Endothelial cell of umbilical vein (primary cell): ENCODE measurements at regions not wholly inside any gene's neighbourhood (a gene's known extent, or its start where the extent isn't known, plus 50 kb on each side); places are given as distances from the start of the nearest gene placed in this dataset.

Experiments
- BruUV-seq: library from RNA; stranded (reverse); fragments of 400-500 nt; replicated peaks from 2 replicates; lab custom pipeline; 2021; lab: Mats Ljungman, UMichigan
- CTCF ChIA-PET: fragments of 300-600, 350-600 bp; sonication (Branson Sonifier 250); formaldehyde crosslinking; loops from one replicate; lab custom pipeline; 2021; ENCODE audit warnings: antibody characterized with exemption, inconsistent platforms; lab: Charles Lee
- POLR2A ChIA-PET: fragments of 300-600, 350-600 bp; sonication (Branson Sonifier 250); formaldehyde crosslinking; loops from one replicate; lab custom pipeline; 2021; ENCODE audit warnings: antibody characterized with exemption, inconsistent platforms; lab: Charles Lee
- DNase-seq: peaks from one replicate; pipeline ENCODE4 v3.0.0-alpha.2; 2011; ENCODE audit warnings: low read depth, low spot score
- FAIRE-seq: peaks from 2 replicates; lab custom pipeline; 2011; peaks lifted over from hg19 to GRCh38; lab: Jason Lieb, UNC
- H2AFZ ChIP-seq: 2 replicates; pipeline ENCODE4 v1.6.0; 2012; ENCODE audit warnings: low read depth, low read length, control low read depth, inconsistent platforms
- H3K27ac ChIP-seq: 2 replicates; pipeline ENCODE4 v1.5.1; 2011; ENCODE audit warnings: low read depth, mild to moderate bottlenecking, control low read depth, low read length, moderate library complexity; ENCODE audit not compliant: insufficient read depth
- H3K27me3 ChIP-seq, 2 experiments: 2 replicates each; pipeline versions ENCODE4 v1.6.0 to v1.6.1; 2011; ENCODE audit warnings: low read length in 2 of 2, mixed read lengths in 1 of 2; ENCODE audit not compliant: control insufficient read depth in 2 of 2, insufficient read depth in 2 of 2
- H3K36me3 ChIP-seq, 2 experiments: 2 replicates in 1 of 2; 3 replicates in 1 of 2; pipeline ENCODE4 v1.5.1; 2011; ENCODE audit warnings: low read length in 2 of 2, mild to moderate bottlenecking in 1 of 2, moderate library complexity in 1 of 2; ENCODE audit not compliant: control insufficient read depth in 2 of 2, insufficient read depth in 2 of 2; ENCODE audit errors: extremely low read depth in 1 of 2
- H3K4me1 ChIP-seq: 3 replicates; pipeline ENCODE4 v1.5.1; 2011; ENCODE audit warnings: mild to moderate bottlenecking, low read length; ENCODE audit not compliant: control insufficient read depth, insufficient read depth; ENCODE audit errors: extremely low read depth
- H3K4me2 ChIP-seq: 2 replicates; pipeline ENCODE4 v1.6.1; 2011; ENCODE audit warnings: low read length, control low read depth, mixed read lengths; ENCODE audit not compliant: insufficient read depth
- H3K4me3 ChIP-seq, 3 experiments: fragments of 200-600 bp in 1 of 3; sonication (generic), shearing (Covaris generic) in 1 of 3; replicated peaks in 1 of 3; 2 replicates each; pipeline ENCODE4 v1.5.1; 2011 to 2016; ENCODE audit warnings: control low read depth in 3 of 3, low read length in 3 of 3, mild to moderate bottlenecking in 2 of 3, inconsistent platforms in 1 of 3, low read depth in 1 of 3, moderate library complexity in 1 of 3; ENCODE audit not compliant: insufficient read depth in 1 of 3
- H3K79me2 ChIP-seq: 2 replicates; pipeline ENCODE4 v1.6.0; 2012; ENCODE audit warnings: low read length, inconsistent platforms; ENCODE audit not compliant: control insufficient read depth, insufficient read depth
- H3K9ac ChIP-seq: replicated peaks from 2 replicates; pipeline ENCODE3; 2011; ENCODE audit warnings: low read length, control low read depth; ENCODE audit not compliant: insufficient read depth; ENCODE audit errors: extremely low read depth
- H3K9me1 ChIP-seq: replicated peaks from 3 replicates; pipeline ENCODE4 v1.6.0; 2011; ENCODE audit warnings: mild to moderate bottlenecking, low read length; ENCODE audit not compliant: control insufficient read depth, insufficient read depth; ENCODE audit errors: extremely low read depth
- H3K9me3 ChIP-seq: replicated peaks from 2 replicates; pipeline ENCODE4 v1.5.1; 2012; ENCODE audit warnings: low read length, inconsistent platforms; ENCODE audit not compliant: control insufficient read depth, insufficient read depth
- H4K20me1 ChIP-seq: replicated peaks from 2 replicates; pipeline ENCODE3; 2011; ENCODE audit warnings: mild to moderate bottlenecking, low read length; ENCODE audit not compliant: control insufficient read depth, insufficient read depth; ENCODE audit errors: extremely low read depth
- CTCF ChIP-seq, 2 donors: IDR thresholded peaks; 1 replicate in 1 of 2; 2 replicates in 1 of 2; pipeline ENCODE4 v1.5.1; 2011; ENCODE audit warnings: low read length in 2 of 2, mild to moderate bottlenecking in 2 of 2, moderate library complexity in 2 of 2, control low read depth in 1 of 2, inconsistent platforms in 1 of 2, low read depth in 1 of 2; ENCODE audit not compliant: insufficient read depth in 1 of 2; ENCODE audit errors: extremely low read depth in 1 of 2
- EZH2 ChIP-seq: IDR thresholded peaks from 2 replicates; pipeline ENCODE4 v1.6.1; 2012; ENCODE audit warnings: borderline replicate concordance, low read depth, mild to moderate bottlenecking, moderate library complexity, low read length, inconsistent platforms; ENCODE audit not compliant: severe bottlenecking
- FOS ChIP-seq: IDR thresholded peaks from 2 replicates; pipeline ENCODE4 v1.6.1; 2011; ENCODE audit warnings: mild to moderate bottlenecking, low read length, moderate library complexity, borderline replicate concordance; ENCODE audit not compliant: insufficient read depth
- GATA2 ChIP-seq: IDR thresholded peaks from 2 replicates; pipeline ENCODE4 v1.7.0; 2011; ENCODE audit warnings: low read depth, mild to moderate bottlenecking, moderate library complexity, mixed read lengths, low read length; ENCODE audit not compliant: insufficient read length, insufficient read depth
- JUN ChIP-seq: IDR thresholded peaks from 2 replicates; pipeline ENCODE4 v1.6.1; 2011; ENCODE audit warnings: borderline replicate concordance, low read depth; ENCODE audit not compliant: insufficient read length, insufficient read depth
- MAX ChIP-seq: IDR thresholded peaks from 2 replicates; pipeline ENCODE4 v1.6.1; 2011; ENCODE audit not compliant: insufficient read depth, insufficient read length
- MYC ChIP-seq: IDR thresholded peaks from one replicate; pipeline ENCODE4 v1.6.1; 2011; ENCODE audit warnings: mild to moderate bottlenecking, low read depth, low read length
- POLR2A ChIP-seq: IDR thresholded peaks from 2 replicates; pipeline ENCODE4 v1.6.1; 2012; ENCODE audit warnings: low read depth, mild to moderate bottlenecking, control low read depth, low read length
- POLR2AphosphoS5 ChIP-seq: IDR thresholded peaks from 2 replicates; pipeline ENCODE4 v1.6.1; 2012; ENCODE audit warnings: low read depth, mild to moderate bottlenecking, control low read depth, low read length, moderate library complexity; ENCODE audit not compliant: insufficient read depth
- dilution Hi-C: fragments of 300-500 bp; cut with MboI; formaldehyde crosslinking; loops from one replicate; pipeline ENCODE4 v1.15.0; 2019; ENCODE audit warnings: low sequenced_read_pairs; ENCODE audit not compliant: extremely low pct_ligation_motif_present
- intact Hi-C: fragments of 100-400 bp; cut with micrococcal nuclease; formaldehyde crosslinking; loops from one replicate; pipeline ENCODE4 v1.10.0; 2022

GRCh38 chr2:236352761-236353593 is 88.8 kb upstream of the ASB18 start:
- FAIRE-seq: peak; percentile 92
- no peaks in the 10 kb centered on the region for H3K9me3 ChIP-seq
- TF ChIP-seq FOS (no peak), JUN (no peak), CTCF (IDR thresholded peaks at IDR 0.05; ENCODE audit: extremely low read depth in 1 of 2, insufficient read depth in 1 of 2, low read depth in 1 of 2, low read length in 2 of 2) (peak; percentile 60 to 61), MAX (no peak), EZH2 (no peak), GATA2 (no peak), MYC (no peak), POLR2AphosphoS5 (no peak), POLR2A (no peak)
- no peaks in the 10 kb centered on the region for H3K79me2 ChIP-seq
- BruUV-seq: no TSS peak
- H4K20me1 ChIP-seq: no peaks in the 10 kb centered on the region
- ChIA-PET CTCF (interaction anchor here (0.7 to 7.6 kb wide), 7 partner anchors 217 to 720 kb away, joined by 3 to 67 read pairs (median 7); partner anchors contain the start of gene ACKR3), POLR2A (no interaction called here)
- no peak overlapping the region for H3K27ac ChIP-seq
- H3K4me2 ChIP-seq: no peak overlapping the region
- H3K9me1 ChIP-seq: no peaks in the 10 kb centered on the region
- H3K9ac ChIP-seq: no peak overlapping the region
- peak; percentile 44 for DNase-seq
- intact Hi-C loops: loop anchor here (1.0 to 5.0 kb wide), 5 partner anchors 159 to 719 kb away; partner anchors contain the start of gene ACKR3
- no peaks in the 10 kb centered on the region for H3K36me3 ChIP-seq
- dilution Hi-C loops: no loop called here
- H3K27me3 ChIP-seq: no peaks in the 10 kb centered on the region
- no peaks in the 10 kb centered on the region for H3K4me1 ChIP-seq
- H2AFZ ChIP-seq: no peak overlapping the region
- no peak overlapping the region for H3K4me3 ChIP-seq
